IPS-15b (cell line): ENCODE measurements at regions not wholly inside any gene's neighbourhood (a gene's known extent, or its start where the extent isn't known, plus 50 kb on each side); places are given as distances from the start of the nearest gene placed in this dataset.

Experiments used
- H3K27me3 ChIP-seq: one replicate; pipeline ENCODE4 v1.6.1; 2013; ENCODE audit warnings: low read length; ENCODE audit not compliant: control insufficient read depth, insufficient read depth
- H3K36me3 ChIP-seq: one replicate; pipeline ENCODE4 v1.6.1; 2013; ENCODE audit warnings: low read length; ENCODE audit not compliant: control insufficient read depth, insufficient read depth
- H3K4me1 ChIP-seq: one replicate; pipeline ENCODE4 v1.6.1; 2013; ENCODE audit warnings: mild to moderate bottlenecking, low read length; ENCODE audit not compliant: control insufficient read depth, insufficient read depth
- H3K4me3 ChIP-seq: one replicate; pipeline ENCODE4 v1.5.1; 2013; ENCODE audit warnings: low read depth, low read length
- H3K9ac ChIP-seq: one replicate; pipeline ENCODE4 v1.6.1; 2013; ENCODE audit warnings: low read depth, mild to moderate bottlenecking, low read length
- H3K9me3 ChIP-seq: one replicate; pipeline ENCODE4 v1.6.1; 2013; ENCODE audit warnings: mild to moderate bottlenecking, low read length; ENCODE audit not compliant: control insufficient read depth, insufficient read depth

DNA sequence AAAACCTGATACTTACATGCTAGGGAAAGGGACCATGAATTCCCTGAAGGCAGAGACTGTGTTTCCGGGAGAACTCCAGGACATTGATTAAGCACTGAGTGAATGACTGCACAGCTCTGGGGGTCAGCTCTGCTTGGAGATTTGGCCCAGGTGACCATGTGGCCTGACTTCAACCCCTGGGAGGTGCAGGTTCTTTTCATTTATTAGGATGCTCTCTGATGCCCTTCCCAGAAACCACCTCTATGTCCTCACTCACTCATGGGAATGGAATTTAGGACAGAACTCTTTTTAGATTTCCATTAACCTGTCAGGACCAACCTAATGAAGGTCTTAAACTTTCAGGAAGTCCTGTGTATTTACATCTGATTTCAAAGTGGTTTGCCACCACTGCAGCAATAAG lies 393.3 kb upstream of the ARGLU1 start:
- Histone ChIP-seq H3K27me3 (no peaks in the 10 kb centered on the region), H3K4me3 (no peak overlapping the region), H3K4me1 (no peaks in the 10 kb centered on the region), H3K9me3 (no peaks in the 10 kb centered on the region), H3K36me3 (no peaks in the 10 kb centered on the region), H3K9ac (no peak overlapping the region)

GRCh38 chr13:106958621-106959048 lies 390.7 kb upstream of the ARGLU1 start:
- H3K27me3 ChIP-seq = no peaks in the 10 kb centered on the region
- H3K36me3 ChIP-seq = no peaks in the 10 kb centered on the region
- no peaks in the 10 kb centered on the region for H3K4me1 ChIP-seq
- no peak overlapping the region for H3K9ac ChIP-seq
- no peaks in the 10 kb centered on the region for H3K9me3 ChIP-seq
- H3K4me3 ChIP-seq = no peak overlapping the region

DNA sequence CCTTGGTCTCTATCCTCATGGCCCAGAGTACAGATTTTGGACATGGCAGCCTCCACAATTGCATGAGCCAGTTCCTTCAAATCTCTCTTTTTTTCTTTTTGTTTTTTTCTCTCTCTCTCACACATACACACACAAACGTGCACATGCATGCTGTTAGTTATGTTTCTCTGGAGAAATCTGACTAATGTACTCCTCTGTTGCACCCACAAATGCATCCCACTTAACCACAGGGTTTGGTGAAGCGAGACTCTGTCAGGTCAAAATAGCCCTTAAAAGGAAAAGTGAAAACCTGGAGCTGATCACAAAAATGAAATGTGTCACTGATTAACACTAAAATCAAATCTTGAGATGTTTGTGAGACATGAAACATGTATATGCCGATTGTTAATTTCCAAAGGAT lies 374.6 kb upstream of the ARGLU1 start:
- no peak overlapping the region for H3K4me3 ChIP-seq
- H3K4me1 ChIP-seq = no peaks in the 10 kb centered on the region
- no peaks in the 10 kb centered on the region for H3K36me3 ChIP-seq
- no peaks in the 10 kb centered on the region for H3K27me3 ChIP-seq
- H3K9ac ChIP-seq = no peak overlapping the region
- no peaks in the 10 kb centered on the region for H3K9me3 ChIP-seq

GRCh38 chr13:106941779-106942178 lies 373.8 kb upstream of the ARGLU1 start:
- H3K9ac ChIP-seq = no peak overlapping the region
- H3K4me3 ChIP-seq = no peak overlapping the region
- H3K27me3 ChIP-seq = no peaks in the 10 kb centered on the region
- H3K9me3 ChIP-seq = no peaks in the 10 kb centered on the region
- no peaks in the 10 kb centered on the region for H3K4me1 ChIP-seq
- no peaks in the 10 kb centered on the region for H3K36me3 ChIP-seq

GRCh38 chr13:106927421-106927820 lies 359.5 kb upstream of the ARGLU1 start:
- H3K4me3 ChIP-seq = no peak overlapping the region
- H3K4me1 ChIP-seq = peaks cover 14% of the 10 kb centered on the region
- H3K9ac ChIP-seq = no peak overlapping the region
- H3K27me3 ChIP-seq = no peaks in the 10 kb centered on the region
- H3K36me3 ChIP-seq = no peaks in the 10 kb centered on the region
- no peaks in the 10 kb centered on the region for H3K9me3 ChIP-seq

DNA sequence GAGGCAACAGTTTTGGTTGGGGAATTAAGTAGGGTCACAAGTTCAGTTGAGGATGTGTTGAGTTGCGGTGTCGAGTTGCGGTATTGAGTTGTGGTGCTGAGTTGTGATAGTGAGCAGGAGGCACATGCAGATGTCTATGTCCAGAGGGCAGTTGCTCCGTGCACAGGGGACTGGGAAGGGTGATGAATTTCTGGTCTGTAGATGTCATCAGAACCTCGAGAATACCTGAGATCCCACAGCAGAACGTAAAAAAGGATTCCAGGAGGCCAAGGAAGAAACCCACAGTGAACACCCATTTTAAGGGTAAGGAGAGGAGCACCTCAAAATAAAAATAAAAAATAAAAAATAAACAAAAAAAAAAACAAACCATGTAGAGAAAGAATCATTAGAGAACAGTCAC lies 354.4 kb upstream of the ARGLU1 start:
- Histone ChIP-seq H3K4me3 (no peak overlapping the region), H3K36me3 (no peaks in the 10 kb centered on the region), H3K9me3 (no peaks in the 10 kb centered on the region), H3K9ac (no peak overlapping the region), H3K4me1 (peaks cover 17% of the 10 kb centered on the region), H3K27me3 (no peaks in the 10 kb centered on the region)

DNA sequence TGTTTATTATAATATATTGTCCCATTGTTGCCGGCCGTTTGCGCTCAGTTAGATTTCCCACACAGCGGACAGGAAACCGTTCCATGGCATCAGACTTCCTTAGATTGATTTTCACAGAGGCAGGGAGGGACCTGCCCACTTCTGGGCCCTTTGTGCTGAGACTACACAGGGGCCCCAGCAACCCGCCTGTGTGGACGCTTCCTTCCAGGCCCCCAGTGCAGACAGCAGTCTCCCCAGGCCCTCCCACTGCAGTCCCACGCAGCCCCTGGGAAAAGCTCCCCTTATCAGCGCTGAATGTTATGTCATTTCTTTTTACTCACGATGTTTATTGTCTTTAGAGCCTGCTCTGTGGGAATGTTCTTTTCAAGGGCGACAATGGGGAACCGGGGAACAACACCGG lies 351.7 kb upstream of the ARGLU1 start:
- no peak overlapping the region for H3K4me3 ChIP-seq
- H3K36me3 ChIP-seq = no peaks in the 10 kb centered on the region
- H3K9ac ChIP-seq = peak overlapping the region; percentile 8
- H3K9me3 ChIP-seq = no peaks in the 10 kb centered on the region
- peaks cover 23% of the 10 kb centered on the region for H3K4me1 ChIP-seq
- H3K27me3 ChIP-seq = no peaks in the 10 kb centered on the region

GRCh38 chr13:106919133-106919532 lies 351.2 kb upstream of the ARGLU1 start:
- H3K4me3 ChIP-seq = no peak overlapping the region
- no peak overlapping the region for H3K9ac ChIP-seq
- no peaks in the 10 kb centered on the region for H3K9me3 ChIP-seq
- H3K4me1 ChIP-seq = peaks cover 21% of the 10 kb centered on the region
- no peaks in the 10 kb centered on the region for H3K27me3 ChIP-seq
- no peaks in the 10 kb centered on the region for H3K36me3 ChIP-seq

- peaks cover 14% of the 10 kb centered on the region for H3K4me1 ChIP-seq
- no peaks in the 10 kb centered on the region for H3K36me3 ChIP-seq
- H3K4me3 ChIP-seq = no peak overlapping the region
- no peaks in the 10 kb centered on the region for H3K27me3 ChIP-seq
- H3K9ac ChIP-seq = no peak overlapping the region
- no peaks in the 10 kb centered on the region for H3K9me3 ChIP-seq
Measured at GRCh38 chr13:106918557-106918860, 350.6 kb upstream of the ARGLU1 start.

GRCh38 chr13:106917673-106918556 lies 350.0 kb upstream of the ARGLU1 start:
- no peaks in the 10 kb centered on the region for H3K36me3 ChIP-seq
- peak overlapping the region; percentile 58 for H3K4me3 ChIP-seq
- peaks cover 11% of the 10 kb centered on the region for H3K4me1 ChIP-seq
- no peaks in the 10 kb centered on the region for H3K9me3 ChIP-seq
- H3K27me3 ChIP-seq = no peaks in the 10 kb centered on the region
- peak overlapping the region; percentile 75 for H3K9ac ChIP-seq

- Histone ChIP-seq H3K36me3 (no peaks in the 10 kb centered on the region), H3K9me3 (no peaks in the 10 kb centered on the region), H3K4me3 (peak overlapping the region; percentile 33), H3K9ac (no peak overlapping the region), H3K4me1 (peaks cover 11% of the 10 kb centered on the region), H3K27me3 (no peaks in the 10 kb centered on the region)
Measured at GRCh38 chr13:106917024-106917571, 349.2 kb upstream of the ARGLU1 start.

DNA sequence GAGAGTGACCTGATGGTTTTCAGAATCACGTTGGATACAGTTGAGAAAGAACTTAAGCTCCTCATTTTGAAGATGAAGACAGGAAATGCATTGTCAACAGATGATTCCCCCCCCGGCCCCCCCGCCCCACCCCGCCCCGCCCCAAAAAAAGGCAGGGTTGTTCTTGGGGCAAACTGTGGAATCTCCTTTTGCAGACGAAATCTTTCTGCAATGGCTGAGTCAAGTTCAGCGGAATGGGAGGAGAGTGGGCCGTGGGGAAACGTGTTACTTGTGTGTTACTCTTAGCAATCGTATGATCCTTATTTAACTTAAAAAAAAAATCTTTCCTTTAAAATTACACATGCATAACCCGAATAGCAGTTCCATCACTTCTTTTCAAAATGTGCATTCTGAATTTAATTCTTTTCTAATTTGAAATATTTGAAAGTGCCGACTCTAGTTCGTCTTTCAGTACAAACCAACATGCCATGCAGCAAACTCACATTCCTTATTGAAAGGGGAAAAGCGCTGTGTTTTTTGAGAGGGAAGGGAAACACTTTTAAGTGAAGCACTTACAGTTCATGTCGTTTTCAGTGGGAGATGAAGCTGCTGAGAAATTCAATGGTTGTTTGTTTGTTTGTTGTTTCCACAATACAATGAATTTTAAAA lies 348.5 kb upstream of the ARGLU1 start:
- Histone ChIP-seq H3K4me3 (peak overlapping the region; percentile 33), H3K9ac (no peak overlapping the region), H3K27me3 (no peaks in the 10 kb centered on the region), H3K9me3 (no peaks in the 10 kb centered on the region), H3K4me1 (peaks cover 11% of the 10 kb centered on the region), H3K36me3 (no peaks in the 10 kb centered on the region)
